Fibroblast of villous mesenchyme (primary cell): ENCODE measurements at regions not wholly inside any gene's neighbourhood (a gene's known extent, or its start where the extent isn't known, plus 50 kb on each side); places are given as distances from the start of the nearest gene placed in this dataset.
A peak's percentile ranks its signal among the peaks of the same experiment; 100 is the strongest.
"Not testable (repeated sequence)": the region's sequence is repeated elsewhere in the genome, so short reads cannot be mapped to it uniquely, and the experiment has no call there.

Experiments
- DNase-seq: peaks from one replicate; pipeline ENCODE4 v3.0.0-alpha.2; 2010; ENCODE audit warnings: low read depth
- H3K4me3 ChIP-seq: 2 replicates; pipeline ENCODE4 v1.5.1; 2011; ENCODE audit warnings: low read depth, mild to moderate bottlenecking, low read length
- TF ChIP-seq, protein P1 (sequence below): IDR thresholded peaks from 2 replicates; pipeline ENCODE4 v1.5.1; 2012; ENCODE audit warnings: low read depth, mild to moderate bottlenecking, low read length; ENCODE audit not compliant: insufficient read depth

DNA sequence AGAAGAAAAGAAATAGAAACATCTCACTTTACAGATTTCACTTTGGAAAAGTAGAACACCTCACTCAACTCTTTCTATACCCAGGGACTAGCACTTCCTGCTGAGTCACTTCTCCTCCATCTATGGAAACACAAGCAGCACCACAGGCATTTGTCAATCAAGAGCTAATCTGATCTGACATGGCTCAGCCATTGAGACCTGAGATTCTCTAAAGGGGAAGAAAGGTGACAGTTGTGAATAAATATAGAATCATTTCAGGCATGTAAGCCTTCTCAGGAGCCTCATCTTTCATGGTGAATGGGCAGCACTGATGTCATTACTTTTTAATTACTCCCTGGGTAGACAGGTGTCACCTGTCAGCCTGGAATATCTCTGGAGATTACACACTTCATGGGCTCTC, 559.8 kb downstream of the HINT1 start:
- TF ChIP-seq, protein P1, sequence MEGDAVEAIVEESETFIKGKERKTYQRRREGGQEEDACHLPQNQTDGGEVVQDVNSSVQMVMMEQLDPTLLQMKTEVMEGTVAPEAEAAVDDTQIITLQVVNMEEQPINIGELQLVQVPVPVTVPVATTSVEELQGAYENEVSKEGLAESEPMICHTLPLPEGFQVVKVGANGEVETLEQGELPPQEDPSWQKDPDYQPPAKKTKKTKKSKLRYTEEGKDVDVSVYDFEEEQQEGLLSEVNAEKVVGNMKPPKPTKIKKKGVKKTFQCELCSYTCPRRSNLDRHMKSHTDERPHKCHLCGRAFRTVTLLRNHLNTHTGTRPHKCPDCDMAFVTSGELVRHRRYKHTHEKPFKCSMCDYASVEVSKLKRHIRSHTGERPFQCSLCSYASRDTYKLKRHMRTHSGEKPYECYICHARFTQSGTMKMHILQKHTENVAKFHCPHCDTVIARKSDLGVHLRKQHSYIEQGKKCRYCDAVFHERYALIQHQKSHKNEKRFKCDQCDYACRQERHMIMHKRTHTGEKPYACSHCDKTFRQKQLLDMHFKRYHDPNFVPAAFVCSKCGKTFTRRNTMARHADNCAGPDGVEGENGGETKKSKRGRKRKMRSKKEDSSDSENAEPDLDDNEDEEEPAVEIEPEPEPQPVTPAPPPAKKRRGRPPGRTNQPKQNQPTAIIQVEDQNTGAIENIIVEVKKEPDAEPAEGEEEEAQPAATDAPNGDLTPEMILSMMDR: no peak
- no peak for DNase-seq
- no peak overlapping the region for H3K4me3 ChIP-seq

DNA sequence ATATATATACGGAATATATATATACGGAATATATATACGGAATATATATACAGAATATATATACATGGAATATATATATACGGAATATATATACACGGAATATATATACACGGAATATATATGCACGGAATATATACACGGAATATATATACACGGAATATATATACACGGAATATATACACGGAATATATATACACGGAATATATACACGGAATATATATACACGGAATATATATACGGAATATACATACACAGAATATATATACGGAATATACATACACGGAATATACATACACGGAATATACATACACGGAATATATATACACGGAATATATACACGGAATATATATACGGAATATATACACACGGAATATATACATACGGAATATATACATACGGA, 568.4 kb downstream of the HINT1 start:
- DNase-seq, H3K4me3 ChIP-seq: not testable (repeated sequence)

DNA sequence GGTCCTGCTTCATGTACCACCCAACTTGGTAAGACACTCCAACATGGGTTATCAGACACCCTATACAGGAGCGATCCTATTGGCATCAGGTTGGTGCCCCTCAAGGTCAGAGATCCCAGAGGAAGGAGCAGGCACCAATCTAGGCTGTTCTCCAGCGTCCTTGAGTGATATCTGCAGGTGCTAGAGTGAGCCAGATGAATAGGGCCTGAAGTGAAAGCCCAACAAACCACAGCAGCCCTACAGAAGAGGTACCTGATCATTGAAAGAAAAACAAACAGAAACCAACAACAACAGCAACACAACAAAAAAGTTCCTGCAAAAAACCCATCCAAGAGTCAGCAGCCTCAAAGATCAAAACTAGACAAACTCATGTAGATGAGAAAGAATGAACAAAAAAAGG, 584.8 kb downstream of the HINT1 start:
- H3K4me3 ChIP-seq: no peak overlapping the region
- TF ChIP-seq, protein P1: no peak
- no peak for DNase-seq

DNA sequence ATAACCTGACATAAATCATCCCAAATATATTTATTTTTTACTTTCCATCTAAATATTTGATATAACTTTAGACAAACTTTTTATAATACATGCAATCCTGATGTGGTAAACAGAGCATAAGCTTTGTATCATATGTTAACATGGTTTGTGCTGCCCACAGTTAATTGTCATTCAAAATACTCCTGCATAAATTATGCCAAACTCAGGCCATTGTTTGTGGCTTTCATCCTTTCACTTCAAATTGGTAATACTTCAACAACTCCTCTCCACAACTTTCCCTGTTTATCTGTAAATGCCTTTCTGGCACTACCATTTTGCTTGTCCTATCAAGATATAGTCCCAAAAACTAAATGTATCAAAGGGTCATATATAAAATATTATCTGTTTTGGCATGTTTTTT, 586.7 kb downstream of the HINT1 start:
- no peak overlapping the region for H3K4me3 ChIP-seq
- no peak for DNase-seq
- TF ChIP-seq, protein P1: no peak

DNA sequence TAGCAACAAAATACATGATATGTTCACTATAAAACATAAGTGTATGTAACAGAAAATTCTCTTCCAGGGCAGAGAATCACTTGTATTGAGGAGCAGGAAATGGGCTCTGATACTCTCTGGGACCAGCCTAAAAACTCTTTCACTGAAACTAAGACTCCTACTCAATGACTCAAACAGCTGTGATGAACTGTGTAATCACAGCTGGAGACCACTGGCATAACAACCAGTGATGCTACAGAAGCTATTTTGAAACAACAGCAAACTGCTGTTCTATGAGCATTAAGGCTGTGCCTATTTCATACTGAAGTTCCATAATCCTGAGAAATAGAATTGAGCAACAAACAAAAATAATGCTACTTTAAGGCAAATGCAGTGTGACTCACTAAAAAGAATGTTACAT, 594.0 kb downstream of the HINT1 start:
- peak; percentile 40 for DNase-seq

DNA sequence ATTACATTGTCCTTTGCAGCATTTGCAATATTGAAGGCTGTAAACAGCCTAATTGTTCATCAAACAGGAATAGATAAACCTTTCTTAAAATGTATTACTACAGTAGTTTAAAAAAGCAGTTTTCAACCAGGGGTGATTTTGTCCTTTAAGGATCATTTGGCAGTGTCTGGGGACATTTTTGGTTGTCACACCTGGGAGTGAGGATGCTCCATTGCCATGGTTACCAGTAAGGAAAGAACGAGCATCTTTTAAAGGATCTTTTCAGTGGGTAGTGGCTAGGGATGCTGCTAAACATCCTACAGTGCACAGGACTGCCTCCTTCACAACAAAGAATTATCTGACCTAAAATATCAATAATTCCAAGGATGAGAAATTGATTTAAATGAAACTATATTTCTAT, 596.3 kb downstream of the HINT1 start:
- TF ChIP-seq, protein P1: no peak
- DNase-seq: no peak
- H3K4me3 ChIP-seq: no peak overlapping the region

More for the DNA sequence above, 594.0 kb downstream of the HINT1 start:
- TF ChIP-seq, protein P1: no peak
- H3K4me3 ChIP-seq: no peak overlapping the region

DNA sequence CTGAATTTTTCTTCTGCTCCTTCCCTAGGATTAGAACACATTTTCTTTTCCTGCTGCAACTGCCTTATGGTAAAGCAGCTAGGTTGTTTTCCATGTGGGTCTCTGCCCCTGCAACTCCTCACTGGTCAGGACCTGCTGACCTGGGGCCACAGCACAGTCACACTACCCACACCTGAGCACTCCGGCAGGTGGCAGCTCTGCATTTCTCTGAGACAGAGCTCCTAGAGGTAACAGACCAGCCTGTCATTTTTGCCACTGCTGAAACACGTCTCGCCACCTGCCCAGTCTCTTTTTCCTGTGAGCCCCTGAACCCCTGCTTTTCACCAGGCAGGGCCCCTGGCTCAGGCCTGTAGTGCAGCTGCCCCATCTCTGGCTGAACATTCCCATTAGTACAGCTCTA, 609.6 kb downstream of the HINT1 start:
- H3K4me3 ChIP-seq: no peak overlapping the region
- TF ChIP-seq, protein P1: no peak
- DNase-seq: no peak
